ENCODE measurements at regions not wholly inside any gene's neighbourhood (a gene's known extent, or its start where the extent isn't known, plus 50 kb on each side); places are given as distances from the start of the nearest gene placed in this dataset.
"Not testable (repeated sequence)": the region's sequence is repeated elsewhere in the genome, so short reads cannot be mapped to it uniquely, and the experiment has no call there.

DNA sequence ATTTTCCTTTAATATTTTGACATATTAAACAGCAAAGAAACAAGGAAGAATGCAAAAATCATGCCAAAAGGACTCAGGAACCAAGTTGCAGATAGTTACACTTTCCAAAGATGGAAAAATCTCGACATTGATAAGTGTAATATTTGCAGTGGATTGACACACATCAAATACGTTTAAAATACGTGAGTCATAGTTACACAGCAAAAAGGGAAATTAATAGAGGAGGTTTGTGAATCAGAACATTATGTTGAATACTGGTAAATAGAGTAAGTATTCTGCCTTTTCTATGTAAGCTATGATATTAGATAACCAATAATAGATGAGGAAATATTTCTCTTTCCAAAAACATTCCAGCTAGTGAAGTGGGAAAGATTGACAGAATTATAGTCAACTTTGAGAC is 1761.3 kb upstream of the IGFBP7 start:
- Mint-ChIP-seq H3K27me3 (ENCODE audit: unreplicated experiment) (no peaks in the 10 kb centered on the region), H3K36me3 (ENCODE audit: unreplicated experiment) (no peaks in the 10 kb centered on the region), H3K9me3 (ENCODE audit: unreplicated experiment) (no peaks in the 10 kb centered on the region), H3K27ac (ENCODE audit: unreplicated experiment) (no peak overlapping the region), H3K4me1 (ENCODE audit: low read depth, unreplicated experiment) (no peaks in the 10 kb centered on the region), H3K4me3 (ENCODE audit: unreplicated experiment) (no peak overlapping the region)
- TF ChIP-seq, protein P1, sequence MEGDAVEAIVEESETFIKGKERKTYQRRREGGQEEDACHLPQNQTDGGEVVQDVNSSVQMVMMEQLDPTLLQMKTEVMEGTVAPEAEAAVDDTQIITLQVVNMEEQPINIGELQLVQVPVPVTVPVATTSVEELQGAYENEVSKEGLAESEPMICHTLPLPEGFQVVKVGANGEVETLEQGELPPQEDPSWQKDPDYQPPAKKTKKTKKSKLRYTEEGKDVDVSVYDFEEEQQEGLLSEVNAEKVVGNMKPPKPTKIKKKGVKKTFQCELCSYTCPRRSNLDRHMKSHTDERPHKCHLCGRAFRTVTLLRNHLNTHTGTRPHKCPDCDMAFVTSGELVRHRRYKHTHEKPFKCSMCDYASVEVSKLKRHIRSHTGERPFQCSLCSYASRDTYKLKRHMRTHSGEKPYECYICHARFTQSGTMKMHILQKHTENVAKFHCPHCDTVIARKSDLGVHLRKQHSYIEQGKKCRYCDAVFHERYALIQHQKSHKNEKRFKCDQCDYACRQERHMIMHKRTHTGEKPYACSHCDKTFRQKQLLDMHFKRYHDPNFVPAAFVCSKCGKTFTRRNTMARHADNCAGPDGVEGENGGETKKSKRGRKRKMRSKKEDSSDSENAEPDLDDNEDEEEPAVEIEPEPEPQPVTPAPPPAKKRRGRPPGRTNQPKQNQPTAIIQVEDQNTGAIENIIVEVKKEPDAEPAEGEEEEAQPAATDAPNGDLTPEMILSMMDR (IDR thresholded peaks at IDR 0.05; ENCODE audit: partially characterized antibody, unreplicated experiment): no peak
- no peak for DNase-seq

DNA sequence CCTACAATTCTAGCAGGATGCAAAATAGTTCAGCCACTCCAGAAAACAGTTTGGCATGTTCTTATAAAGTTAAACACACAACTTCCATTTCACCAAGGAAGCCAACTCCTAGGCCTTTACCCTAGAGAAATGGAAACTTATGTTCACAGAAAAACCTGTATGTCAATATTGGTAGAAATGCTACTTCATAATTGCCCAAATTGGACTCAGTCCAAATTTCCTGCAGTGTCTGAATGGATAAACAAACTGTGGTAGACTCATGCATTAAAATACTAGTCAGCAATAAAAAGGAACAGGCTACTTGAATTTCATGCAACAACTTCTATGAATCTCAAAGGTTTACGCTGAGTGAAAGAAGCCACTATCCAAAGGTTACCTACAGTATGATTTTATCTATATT is 1738.8 kb upstream of the IGFBP7 start:
- H3K27ac Mint-ChIP-seq (ENCODE audit: unreplicated experiment): no peak overlapping the region
- H3K27me3 Mint-ChIP-seq (ENCODE audit: unreplicated experiment): peaks cover 2% of the 10 kb centered on the region
- no peak overlapping the region for H3K4me3 Mint-ChIP-seq (ENCODE audit: unreplicated experiment)
- no peaks in the 10 kb centered on the region for H3K4me1 Mint-ChIP-seq (ENCODE audit: low read depth, unreplicated experiment)
- no peak for DNase-seq
- no peaks in the 10 kb centered on the region for H3K36me3 Mint-ChIP-seq (ENCODE audit: unreplicated experiment)
- TF ChIP-seq, protein P1 (IDR thresholded peaks at IDR 0.05; ENCODE audit: partially characterized antibody, unreplicated experiment): no peak
- H3K9me3 Mint-ChIP-seq (ENCODE audit: unreplicated experiment): peaks cover 3% of the 10 kb centered on the region

DNA sequence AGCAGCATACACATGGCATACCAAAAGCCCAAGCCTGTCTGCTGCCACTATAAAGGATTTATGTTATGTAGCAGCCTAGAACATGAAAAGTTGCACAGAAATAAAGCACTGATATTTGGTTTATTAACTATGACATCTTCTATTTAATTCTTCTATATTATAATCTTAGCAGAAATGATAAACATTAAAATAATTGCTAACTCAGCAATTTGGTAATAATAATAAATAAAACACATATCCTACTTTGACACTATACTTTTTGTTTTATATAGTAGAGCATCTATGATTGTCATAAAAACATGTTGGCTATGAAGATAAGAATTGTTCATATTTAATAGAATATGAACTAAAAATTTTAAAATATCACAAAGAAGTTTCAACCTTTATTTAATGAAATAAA is 1733.3 kb upstream of the IGFBP7 start:
- Mint-ChIP-seq H3K27me3 (ENCODE audit: unreplicated experiment) (no peaks in the 10 kb centered on the region), H3K27ac (ENCODE audit: unreplicated experiment) (no peak overlapping the region), H3K4me1 (ENCODE audit: low read depth, unreplicated experiment) (no peaks in the 10 kb centered on the region), H3K9me3 (ENCODE audit: unreplicated experiment) (no peaks in the 10 kb centered on the region), H3K36me3 (ENCODE audit: unreplicated experiment) (no peaks in the 10 kb centered on the region), H3K4me3 (ENCODE audit: unreplicated experiment) (no peak overlapping the region)
- DNase-seq: no peak
- TF ChIP-seq, protein P1 (IDR thresholded peaks at IDR 0.05; ENCODE audit: partially characterized antibody, unreplicated experiment): no peak

DNA sequence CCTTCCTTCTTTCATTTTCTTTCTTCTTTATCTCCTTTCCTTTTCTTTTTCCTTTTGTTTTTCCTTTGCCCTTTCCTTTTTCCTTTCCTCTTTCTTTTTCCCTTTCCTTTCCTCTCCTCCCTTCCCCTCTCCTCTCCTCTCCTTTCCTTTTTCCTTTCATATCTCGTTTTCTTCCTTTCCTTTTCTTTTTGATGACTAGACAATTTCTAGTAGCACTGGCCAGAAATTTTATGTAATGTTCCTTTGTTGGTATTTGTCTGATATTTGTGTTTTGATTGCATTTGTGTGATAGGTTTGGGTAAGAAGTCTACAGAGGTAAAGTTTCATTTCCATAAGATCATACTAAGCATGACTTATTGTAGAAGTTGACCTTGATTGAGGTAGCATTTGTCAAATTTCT is 1722.9 kb upstream of the IGFBP7 start:
- Mint-ChIP-seq H3K27ac (ENCODE audit: unreplicated experiment) (no peak overlapping the region), H3K9me3 (ENCODE audit: unreplicated experiment) (no peaks in the 10 kb centered on the region), H3K4me1 (ENCODE audit: low read depth, unreplicated experiment) (no peaks in the 10 kb centered on the region), H3K4me3 (ENCODE audit: unreplicated experiment) (no peak overlapping the region), H3K27me3 (ENCODE audit: unreplicated experiment) (no peaks in the 10 kb centered on the region), H3K36me3 (ENCODE audit: unreplicated experiment) (no peaks in the 10 kb centered on the region)
- TF ChIP-seq, protein P1 (IDR thresholded peaks at IDR 0.05; ENCODE audit: partially characterized antibody, unreplicated experiment): no peak
- DNase-seq: no peak

DNA sequence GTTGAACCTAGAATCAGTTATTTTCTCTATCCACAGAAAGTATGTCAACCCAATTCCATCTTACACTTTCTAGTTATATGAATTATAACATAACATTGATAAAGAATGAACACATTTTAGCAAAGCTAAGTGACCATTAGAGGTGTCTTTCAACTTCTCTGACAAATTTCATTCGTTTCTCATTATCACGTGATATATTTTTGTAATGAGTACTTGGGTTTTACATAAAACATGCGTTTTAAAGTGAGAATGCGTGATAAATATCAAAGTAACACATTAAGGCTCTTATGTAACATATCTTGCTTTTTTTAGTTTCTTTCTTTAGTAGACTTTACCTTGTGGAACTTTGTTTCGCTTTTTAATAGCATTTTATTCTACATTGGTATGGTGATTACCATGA is 1715.1 kb upstream of the IGFBP7 start:
- H3K27ac Mint-ChIP-seq (ENCODE audit: unreplicated experiment): peak overlapping the region; percentile 19
- no peak overlapping the region for H3K4me3 Mint-ChIP-seq (ENCODE audit: unreplicated experiment)
- peaks cover 1% of the 10 kb centered on the region for H3K27me3 Mint-ChIP-seq (ENCODE audit: unreplicated experiment)
- H3K4me1 Mint-ChIP-seq (ENCODE audit: low read depth, unreplicated experiment): peaks cover 11% of the 10 kb centered on the region
- no peak for DNase-seq
- H3K36me3 Mint-ChIP-seq (ENCODE audit: unreplicated experiment): no peaks in the 10 kb centered on the region
- no peaks in the 10 kb centered on the region for H3K9me3 Mint-ChIP-seq (ENCODE audit: unreplicated experiment)
- TF ChIP-seq, protein P1 (IDR thresholded peaks at IDR 0.05; ENCODE audit: partially characterized antibody, unreplicated experiment): no peak

DNA sequence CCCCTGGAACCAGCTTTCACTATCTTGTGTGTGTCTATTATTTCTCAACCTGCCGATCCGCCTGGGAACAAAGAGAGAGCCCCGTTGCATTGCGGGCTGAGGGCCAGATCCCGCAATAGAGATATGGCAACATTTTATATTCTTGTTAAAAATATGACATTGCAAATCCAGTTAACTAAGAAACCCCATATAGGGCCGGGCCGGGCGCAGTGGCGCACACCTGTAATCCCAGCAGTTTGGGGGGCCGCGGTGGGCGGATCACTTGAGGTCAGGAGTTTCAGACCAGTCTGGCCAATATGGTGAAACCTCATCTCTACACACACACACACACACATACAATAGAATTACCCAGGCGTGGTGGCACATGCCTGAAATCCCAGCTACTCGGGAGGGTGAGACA is 1708.4 kb upstream of the IGFBP7 start:
- not testable (repeated sequence) for H3K36me3 Mint-ChIP-seq (ENCODE audit: unreplicated experiment); H3K4me3 Mint-ChIP-seq (ENCODE audit: unreplicated experiment); H3K9me3 Mint-ChIP-seq (ENCODE audit: unreplicated experiment); H3K4me1 Mint-ChIP-seq (ENCODE audit: low read depth, unreplicated experiment); DNase-seq; H3K27ac Mint-ChIP-seq (ENCODE audit: unreplicated experiment); H3K27me3 Mint-ChIP-seq (ENCODE audit: unreplicated experiment)
